Body of pancreas (tissue), 4 donors: ENCODE measurements at regions not wholly inside any gene's neighbourhood (a gene's known extent, or its start where the extent isn't known, plus 50 kb on each side); places are given as distances from the start of the nearest gene placed in this dataset.

ENCODE experiments used
- ATAC-seq: fragments of 150-250 bp; one replicate; pipeline ENCODE4 v1.9.1; 2016
- DNase-seq, 4 donors: peaks; one replicate each; pipeline ENCODE4 v3.0.0-alpha.2; 2019
- H3K27ac ChIP-seq, 4 donors: fragments of 200-600 bp; sonication (generic); 1 replicate in 3 of 4; 2 replicates in 1 of 4; pipeline versions ENCODE4 v1.5.1 to v1.6.1; 2016 to 2019; ENCODE audit warnings: mild to moderate bottlenecking in 1 of 4, mixed read lengths in 1 of 4, moderate library complexity in 1 of 4
- H3K27me3 ChIP-seq, 2 donors: fragments of 200-600 bp; sonication (generic); one replicate each; pipeline ENCODE4 v1.6.0; 2016; ENCODE audit warnings: mild to moderate bottlenecking in 1 of 2
- H3K36me3 ChIP-seq, 2 donors: fragments of 200-600 bp; sonication (generic); replicated peaks in 1 of 2; 2 replicates each; pipeline ENCODE4 v1.5.1; 2016; ENCODE audit warnings: low read depth in 2 of 2; ENCODE audit not compliant: insufficient read depth in 1 of 2
- H3K4me1 ChIP-seq: fragments of 200-600 bp; sonication (generic); one replicate; pipeline ENCODE4 v1.6.0; 2016
- H3K4me3 ChIP-seq, 2 donors: fragments of 200-600 bp; sonication (generic); 1 replicate in 1 of 2; 2 replicates in 1 of 2; pipeline ENCODE4 v1.5.1; 2016 to 2019
- H3K9me3 ChIP-seq, 3 donors: fragments of 200-600 bp; sonication (generic); 1 replicate in 2 of 3; 2 replicates in 1 of 3; pipeline ENCODE4 v1.5.1; 2016
- CTCF ChIP-seq, 7 experiments: fragments of 450-650 bp in 4 of 7; fragments of 200-600 bp in 3 of 7; sonication (generic) in 3 of 7; IDR thresholded peaks; one replicate each; pipeline ENCODE4 v1.5.1; 2016 to 2019; ENCODE audit warnings: antibody characterized with exemption in 7 of 7
- POLR2A ChIP-seq, 3 donors: fragments of 450-650 bp; IDR thresholded peaks; one replicate each; pipeline ENCODE4 v1.6.1; 2016; ENCODE audit warnings: antibody characterized with exemption in 3 of 3, mild to moderate bottlenecking in 2 of 3
- WGBS, 2 donors: methylation state at CpG; one replicate each; pipeline ENCODE4 v1.1.5; 2017; 5-methylcytosine and 5-hydroxymethylcytosine counted together
- intact Hi-C: fragments of 100-400 bp; cut with DNase I; formaldehyde crosslinking; loops from one replicate; pipeline ENCODE4 v1.15.1; 2023

DNA sequence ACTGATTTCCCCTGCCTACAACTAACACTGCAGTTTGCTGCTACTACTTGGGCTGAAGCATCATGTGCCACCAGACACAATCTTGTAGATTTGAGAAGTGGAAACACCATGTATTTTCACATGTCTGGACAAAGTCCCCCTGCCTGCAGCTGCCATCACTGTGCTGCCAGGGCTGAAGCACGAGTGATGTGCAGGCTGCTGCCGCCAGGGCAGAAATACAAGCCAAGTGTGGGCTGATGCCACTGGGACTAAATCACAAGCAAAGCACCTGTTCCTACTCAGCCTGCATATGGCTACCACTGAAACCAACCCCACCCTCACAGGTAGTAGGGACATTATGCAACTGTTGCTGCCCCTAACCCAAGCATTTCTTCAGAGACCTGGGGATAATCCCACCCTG, 179.5 kb upstream of the SLC35G4 start:
- 50 to 77% methylated on average over 2 of the region's 2 CpGs for WGBS, 2 donors
- ATAC-seq, result no peak
- no peaks in the 10 kb centered on the region for H3K9me3 ChIP-seq
- H3K36me3 ChIP-seq, result no peaks in the 10 kb centered on the region
- intact Hi-C loops, result no loop called here
- H3K27me3 ChIP-seq, result no peaks in the 10 kb centered on the region
- DNase-seq, result no peak
- H3K27ac ChIP-seq, result no peak overlapping the region
- H3K4me1 ChIP-seq, result no peaks in the 10 kb centered on the region
- H3K4me3 ChIP-seq, result no peak overlapping the region
- TF ChIP-seq CTCF (IDR thresholded peaks at IDR 0.05), result no peak
- no peak for TF ChIP-seq POLR2A (IDR thresholded peaks at IDR 0.05)

DNA sequence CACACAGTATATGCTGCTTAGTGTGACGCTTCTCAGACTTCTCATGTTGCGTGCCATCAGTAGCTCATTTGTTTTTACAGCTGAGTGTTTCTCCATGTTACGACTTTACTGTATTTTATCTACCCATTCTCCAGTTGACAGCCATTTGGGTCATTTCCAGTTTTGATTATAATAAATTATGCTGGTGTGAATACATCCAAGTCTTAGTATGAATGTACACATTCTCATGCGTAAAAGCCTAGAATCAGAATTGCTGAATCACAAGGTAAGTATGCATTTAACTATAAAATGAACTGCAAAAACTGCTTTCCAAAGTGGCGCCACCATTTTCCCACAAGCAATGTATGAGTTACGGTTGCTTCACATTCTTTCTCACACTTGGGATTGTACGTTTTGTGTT, 184.2 kb upstream of the SLC35G4 start:
- TF ChIP-seq CTCF (IDR thresholded peaks at IDR 0.05) (no peak), POLR2A (IDR thresholded peaks at IDR 0.05) (no peak)
- intact Hi-C loops, result no loop called here
- DNase-seq (no peak), ATAC-seq (no peak)
- H3K4me3 ChIP-seq, result no peak overlapping the region
- no peaks in the 10 kb centered on the region for H3K9me3 ChIP-seq
- H3K27me3 ChIP-seq, result no peaks in the 10 kb centered on the region
- no peaks in the 10 kb centered on the region for H3K36me3 ChIP-seq
- H3K27ac ChIP-seq, result no peak overlapping the region
- 65 to 69% methylated on average over 7 of the region's 7 CpGs for WGBS, 2 donors
- H3K4me1 ChIP-seq, result no peaks in the 10 kb centered on the region

- DNase-seq, result no peak
- intact Hi-C loops, result no loop called here
- 17 to 34% methylated on average over 1 of the region's 1 CpG for WGBS, 2 donors
These were observed 190.1 kb upstream of the SLC35G4 start for GRCh38 chr18:11419338-11419737.

GRCh38 chr18:11412811-11413210, 196.6 kb upstream of the SLC35G4 start:
- no peaks in the 10 kb centered on the region for H3K36me3 ChIP-seq
- no peak overlapping the region for H3K4me3 ChIP-seq
- intact Hi-C loops, result no loop called here
- DNase-seq, result no peak
- no peaks in the 10 kb centered on the region for H3K9me3 ChIP-seq
- no peaks in the 10 kb centered on the region for H3K27me3 ChIP-seq
- ATAC-seq, result no peak
- 45 to 57% methylated on average over 5 of the region's 5 CpGs for WGBS, 2 donors
- no peak for TF ChIP-seq CTCF (IDR thresholded peaks at IDR 0.05)
- TF ChIP-seq POLR2A (IDR thresholded peaks at IDR 0.05), result no peak
- H3K27ac ChIP-seq, result no peak overlapping the region
- H3K4me1 ChIP-seq, result no peaks in the 10 kb centered on the region

More at GRCh38 chr18:11419338-11419737, 190.1 kb upstream of the SLC35G4 start:
- H3K4me1 ChIP-seq, result no peaks in the 10 kb centered on the region
- no peak overlapping the region for H3K4me3 ChIP-seq
- TF ChIP-seq CTCF (IDR thresholded peaks at IDR 0.05) (no peak), POLR2A (IDR thresholded peaks at IDR 0.05) (no peak)
- H3K36me3 ChIP-seq, result no peaks in the 10 kb centered on the region
- H3K9me3 ChIP-seq, result no peaks in the 10 kb centered on the region
- H3K27me3 ChIP-seq, result no peaks in the 10 kb centered on the region
- H3K27ac ChIP-seq, result no peak overlapping the region
- no peak for ATAC-seq

DNA sequence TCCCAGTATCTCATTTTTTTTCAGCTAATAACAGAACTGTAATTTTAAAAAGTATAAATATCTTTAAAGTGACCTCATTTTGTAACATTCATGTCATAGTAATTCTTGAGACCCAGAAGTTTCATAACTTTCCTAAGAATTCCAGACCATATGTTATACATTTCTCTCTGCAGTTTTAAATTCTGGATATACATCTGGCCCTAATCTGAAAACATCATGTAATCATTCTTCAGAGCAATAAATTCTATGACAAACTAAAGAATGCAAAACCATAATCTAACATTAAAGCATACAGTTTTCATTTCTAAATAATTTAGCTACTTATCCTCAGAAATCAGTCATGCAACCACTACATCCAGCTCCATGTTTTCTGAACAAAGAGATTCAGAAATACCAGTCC, 198.3 kb upstream of the SLC35G4 start:
- H3K36me3 ChIP-seq, result no peaks in the 10 kb centered on the region
- no peaks in the 10 kb centered on the region for H3K4me1 ChIP-seq
- DNase-seq (no peak), ATAC-seq (no peak)
- no peak overlapping the region for H3K27ac ChIP-seq
- intact Hi-C loops, result no loop called here
- H3K27me3 ChIP-seq, result no peaks in the 10 kb centered on the region
- no peaks in the 10 kb centered on the region for H3K9me3 ChIP-seq
- TF ChIP-seq POLR2A (IDR thresholded peaks at IDR 0.05) (no peak), CTCF (IDR thresholded peaks at IDR 0.05) (no peak)
- H3K4me3 ChIP-seq, result no peak overlapping the region
